ENCODE measurements at regions not wholly inside any gene's neighbourhood (a gene's known extent, or its start where the extent isn't known, plus 50 kb on each side); places are given as distances from the start of the nearest gene placed in this dataset.

DNA sequence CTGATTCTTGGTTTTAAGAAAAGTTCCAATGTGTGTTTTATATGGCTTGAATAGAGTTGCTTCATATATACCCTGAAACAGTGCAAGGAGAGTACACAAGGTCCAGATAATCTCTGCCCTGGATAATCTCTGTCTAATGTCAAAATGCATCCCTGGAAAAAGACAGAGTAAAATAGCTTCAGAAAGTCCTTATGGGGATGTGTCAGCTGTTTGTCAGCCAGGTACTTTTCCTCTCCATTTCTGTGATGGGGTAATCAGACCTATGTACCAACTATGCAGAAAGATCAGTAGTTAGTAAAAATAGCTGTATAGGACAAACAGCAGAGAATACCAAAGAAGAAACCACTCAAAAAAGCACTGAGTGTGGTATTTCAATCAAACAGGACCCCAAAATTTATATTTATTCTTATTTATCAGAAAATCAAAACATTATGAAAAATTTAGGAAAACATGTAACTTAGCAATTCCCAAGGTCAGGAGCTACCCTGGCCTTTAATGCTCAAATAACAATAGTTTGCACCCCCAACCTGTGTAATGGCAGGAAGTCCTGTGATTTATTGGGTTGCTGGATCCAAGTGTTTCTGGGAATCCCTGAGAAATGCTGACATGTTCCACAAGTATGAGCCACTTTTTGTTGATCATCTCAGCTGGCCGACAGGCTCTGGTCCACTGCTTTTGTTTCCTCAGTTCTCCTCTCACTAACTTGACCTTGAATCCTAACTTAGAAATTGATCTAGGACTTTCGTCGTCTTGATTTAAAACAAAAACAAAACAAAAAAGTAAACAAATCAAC is 69.6 kb downstream of the MDH1 start:
- FAIRE-seq = no peak

DNA sequence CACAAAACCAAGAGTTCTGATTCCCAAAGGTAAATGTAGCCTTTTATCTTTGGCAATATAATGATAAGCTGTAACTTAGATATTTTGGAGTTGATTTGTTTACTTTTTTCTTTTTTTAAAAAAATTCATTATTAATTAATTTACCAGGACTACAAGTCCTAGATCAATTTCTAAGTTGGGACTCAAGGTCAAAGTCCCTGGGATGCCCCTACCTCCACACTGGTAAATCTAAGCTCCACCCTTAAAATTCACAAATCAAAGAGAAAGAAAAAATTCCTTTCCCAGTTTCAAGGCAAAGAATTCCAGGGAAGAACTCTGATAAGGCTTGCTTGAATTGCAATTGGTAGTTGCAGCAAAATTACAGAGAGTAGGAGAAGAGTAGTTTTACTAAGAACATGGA is 71.3 kb downstream of the MDH1 start:
- FAIRE-seq = no peak

- FAIRE-seq = no peak
Observed at GRCh38 chr2:63661076-63661475, 72.3 kb downstream of the MDH1 start.

DNA sequence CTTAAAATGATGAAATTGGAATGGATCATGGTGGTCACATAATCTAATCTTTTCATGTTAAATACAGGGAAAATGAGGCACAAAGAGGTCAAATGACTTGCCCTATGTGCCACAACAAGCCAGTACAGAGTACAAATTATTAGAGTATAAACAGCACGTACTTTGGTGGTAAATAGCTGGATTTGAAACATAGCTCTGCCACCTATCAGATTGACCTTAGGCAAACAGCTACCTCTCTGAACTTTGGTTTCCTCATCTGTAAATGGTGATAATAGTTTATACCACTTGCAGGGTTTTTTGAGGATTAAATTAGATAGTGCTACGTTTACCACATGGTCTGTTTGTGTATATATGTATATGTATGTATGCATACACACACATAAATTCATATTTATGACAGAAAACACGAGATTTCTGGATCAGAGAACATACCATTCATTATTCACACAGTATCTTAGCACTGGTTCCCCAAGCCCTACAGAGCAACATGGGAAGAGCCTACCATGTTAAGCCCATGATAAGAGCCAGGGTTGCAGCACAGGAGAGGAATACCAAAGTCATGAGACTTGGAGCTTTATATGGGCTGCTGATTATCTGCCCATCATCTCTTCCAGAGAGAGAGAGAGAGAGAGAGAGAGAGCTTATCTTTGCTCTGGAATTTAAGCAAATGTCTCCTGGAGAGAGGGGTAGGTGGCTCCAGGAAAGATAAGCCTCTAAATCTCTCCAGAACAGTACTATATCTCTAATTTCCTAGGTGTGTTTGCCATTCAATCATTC is 73.5 kb downstream of the MDH1 start:
- FAIRE-seq = no peak

- no peak for FAIRE-seq
Observed at GRCh38 chr2:63663013-63663864, 74.5 kb downstream of the MDH1 start.

- FAIRE-seq = no peak
Observed at GRCh38 chr2:63665091-63665490, 76.3 kb downstream of the MDH1 start.

DNA sequence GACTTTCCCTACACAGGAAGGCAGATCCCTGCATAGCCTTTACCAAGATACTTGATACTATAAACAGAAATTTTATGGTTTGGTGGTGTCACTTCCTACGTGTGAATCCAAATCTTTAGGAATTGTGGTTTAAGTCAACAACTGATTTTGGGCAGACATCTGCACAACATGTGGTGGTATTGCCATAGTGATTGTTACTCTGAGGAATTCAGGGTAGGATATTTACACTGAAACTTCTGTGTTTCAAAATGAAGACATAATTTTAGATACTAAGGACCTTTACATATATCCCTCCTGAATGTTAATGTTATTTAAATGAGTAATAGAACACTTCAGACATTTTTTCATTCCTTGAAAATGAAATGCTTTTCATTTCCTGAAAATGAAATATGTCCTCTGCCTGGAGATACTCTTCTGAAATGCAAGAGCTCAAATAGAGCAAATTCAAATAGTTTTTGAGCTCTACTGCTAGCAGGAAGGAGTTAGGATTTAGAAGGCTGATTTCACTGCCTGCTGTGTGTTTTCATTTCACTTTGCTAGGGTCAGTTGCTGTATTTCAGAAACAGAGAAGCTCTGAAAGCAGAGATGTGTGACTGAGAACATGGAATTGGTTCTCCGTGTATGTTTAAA is 77.2 kb downstream of the MDH1 start:
- FAIRE-seq = peak; percentile 79

GRCh38 chr2:63667132-63667700 is 78.5 kb downstream of the MDH1 start:
- peak; percentile 86 for FAIRE-seq

- no peak for FAIRE-seq
Observed at GRCh38 chr2:63668000-63668399, 79.2 kb downstream of the MDH1 start.

GRCh38 chr2:63668466-63668865 is 79.7 kb downstream of the MDH1 start:
- FAIRE-seq = no peak

- FAIRE-seq = no peak
Observed at GRCh38 chr2:63669596-63669995, 80.8 kb downstream of the MDH1 start.

GRCh38 chr2:63673865-63674533 is 85.2 kb downstream of the MDH1 start:
- no peak for FAIRE-seq

DNA sequence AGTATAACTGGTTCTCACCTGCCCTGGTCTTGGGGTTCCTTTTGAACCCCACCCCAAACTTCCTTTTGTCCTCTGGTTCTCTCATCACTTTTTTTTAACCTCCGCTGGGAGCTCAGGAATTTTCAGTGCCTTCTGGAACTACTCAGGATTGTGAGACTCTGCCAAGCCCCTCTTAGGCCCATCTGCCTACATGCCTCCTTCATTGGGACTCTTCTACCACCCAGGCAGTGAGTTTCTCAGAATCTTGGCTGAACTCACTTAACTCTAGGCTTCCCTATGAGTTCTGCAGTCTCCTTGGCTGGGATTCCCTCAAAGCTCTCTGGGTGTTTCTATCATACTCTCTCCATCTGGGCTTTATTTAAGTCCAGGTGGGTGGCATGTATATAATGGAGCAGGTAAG is 86.3 kb downstream of the MDH1 start:
- FAIRE-seq = no peak

DNA sequence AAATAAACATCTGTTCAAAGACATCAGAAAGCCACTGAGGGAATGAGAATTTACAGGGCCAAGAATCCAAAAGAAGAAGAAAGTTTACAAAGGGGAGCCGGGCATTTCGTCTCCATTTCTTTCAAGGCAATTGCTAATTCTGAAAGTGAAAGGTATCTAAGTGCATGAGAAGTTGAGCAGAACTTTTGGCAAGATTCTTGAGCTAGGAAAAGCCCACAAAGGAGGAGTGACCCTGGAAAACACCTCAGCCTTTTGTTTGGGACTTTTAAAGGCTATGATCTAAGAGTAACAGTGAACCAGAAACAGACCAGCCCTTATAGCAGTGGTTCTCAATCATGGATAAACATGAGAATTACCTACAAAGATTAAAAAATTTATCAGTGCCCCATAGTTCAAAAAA is 87.4 kb downstream of the MDH1 start:
- FAIRE-seq = no peak

- FAIRE-seq = no peak
Observed at GRCh38 chr2:63678085-63678484, 89.3 kb downstream of the MDH1 start.

- no peak for FAIRE-seq
Observed at GRCh38 chr2:63678551-63678950, 89.8 kb downstream of the MDH1 start.

GRCh38 chr2:63679252-63679855 is 90.6 kb downstream of the MDH1 start:
- FAIRE-seq = no peak

- FAIRE-seq = no peak
Observed at GRCh38 chr2:63680455-63680854, 91.7 kb downstream of the MDH1 start.

- no peak for FAIRE-seq
Observed at GRCh38 chr2:63681896-63682295, 93.1 kb downstream of the MDH1 start.

DNA sequence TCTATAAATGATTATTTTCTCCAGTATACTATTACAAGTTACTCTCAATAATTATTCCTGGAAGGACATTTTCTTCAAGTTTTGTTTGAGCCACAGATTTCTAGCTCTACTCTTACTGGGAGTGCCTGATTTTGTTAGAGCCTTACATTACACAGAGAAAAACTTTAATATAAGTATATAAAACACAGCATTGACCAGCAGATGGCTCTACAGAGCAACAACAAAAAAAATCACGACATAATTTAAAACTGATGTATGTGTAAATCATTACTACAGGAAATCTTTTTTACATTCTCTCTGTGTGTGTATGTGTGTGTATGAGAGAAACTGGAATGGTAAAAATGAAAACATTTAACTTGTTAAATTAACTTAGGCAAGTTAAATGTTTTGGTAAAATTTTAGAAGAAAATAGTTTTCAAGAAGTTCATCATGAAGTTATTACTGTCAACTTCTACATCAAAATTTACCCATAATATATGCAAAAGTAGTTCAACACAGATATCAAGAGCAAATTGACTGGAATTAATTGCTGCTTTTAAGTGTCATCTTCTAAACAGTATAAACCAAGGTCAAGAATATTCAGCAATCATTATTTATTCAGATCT is 103.3 kb downstream of the MDH1 start:
- peak; percentile 93 for FAIRE-seq

GRCh38 chr2:63695583-63695982 is 106.8 kb downstream of the MDH1 start:
- no peak for FAIRE-seq
